Transverse colon (tissue), 4 donors: ENCODE measurements at regions not wholly inside any gene's neighbourhood (a gene's known extent, or its start where the extent isn't known, plus 50 kb on each side); places are given as distances from the start of the nearest gene placed in this dataset.

ENCODE experiments used
- CTCF ChIP-seq, 5 experiments: fragments of 200-600 bp in 3 of 5; fragments of 450-650 bp in 2 of 5; sonication (generic) in 3 of 5; IDR thresholded peaks; 1 replicate in 2 of 5; 2 replicates in 3 of 5; pipeline ENCODE4 v1.5.1; 2016 to 2017; ENCODE audit warnings: antibody characterized with exemption in 5 of 5, inconsistent platforms in 3 of 5, mild to moderate bottlenecking in 2 of 5, moderate library complexity in 1 of 5
- POLR2A ChIP-seq: fragments of 450-650 bp; IDR thresholded peaks from one replicate; pipeline ENCODE4 v1.6.1; 2016; ENCODE audit warnings: antibody characterized with exemption, mild to moderate bottlenecking, moderate library complexity
- POLR2AphosphoS5 ChIP-seq, 3 donors: sonication (generic); formaldehyde crosslinking; IDR thresholded peaks; one replicate each; pipeline ENCODE4 v1.6.1; 2016; ENCODE audit warnings: antibody characterized with exemption in 3 of 3

DNA sequence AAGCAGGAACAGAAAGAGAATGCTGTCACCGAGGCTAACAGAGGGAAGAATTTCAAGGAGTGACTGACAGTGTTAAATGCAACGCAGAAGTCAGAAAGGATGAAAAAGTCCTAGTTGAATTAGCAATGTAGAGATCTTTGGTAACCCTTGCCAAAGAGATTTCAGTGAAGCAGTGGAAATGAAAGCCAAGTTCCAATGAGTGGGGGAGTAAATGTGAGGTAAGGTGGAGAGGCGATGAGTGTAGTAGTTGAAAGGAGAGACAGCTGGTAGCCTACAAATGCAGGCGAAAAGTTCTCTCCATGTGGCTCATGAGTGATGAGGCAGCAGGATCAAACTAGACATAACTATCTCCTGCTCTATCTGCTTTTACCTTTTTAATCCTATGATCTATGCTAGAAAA lies 74.6 kb upstream of the IPO9 start:
- no peak for TF ChIP-seq CTCF (IDR thresholded peaks at IDR 0.05)
- no peak for TF ChIP-seq POLR2A
- TF ChIP-seq POLR2AphosphoS5 (IDR thresholded peaks at IDR 0.05) = no peak
